HuH-7.5 (cell line): ENCODE measurements at regions not wholly inside any gene's neighbourhood (a gene's known extent, or its start where the extent isn't known, plus 50 kb on each side); places are given as distances from the start of the nearest gene placed in this dataset.

Experiments
- DNase-seq: peaks from one replicate; pipeline ENCODE4 v3.0.0; 2011; ENCODE audit warnings: low spot score

DNA sequence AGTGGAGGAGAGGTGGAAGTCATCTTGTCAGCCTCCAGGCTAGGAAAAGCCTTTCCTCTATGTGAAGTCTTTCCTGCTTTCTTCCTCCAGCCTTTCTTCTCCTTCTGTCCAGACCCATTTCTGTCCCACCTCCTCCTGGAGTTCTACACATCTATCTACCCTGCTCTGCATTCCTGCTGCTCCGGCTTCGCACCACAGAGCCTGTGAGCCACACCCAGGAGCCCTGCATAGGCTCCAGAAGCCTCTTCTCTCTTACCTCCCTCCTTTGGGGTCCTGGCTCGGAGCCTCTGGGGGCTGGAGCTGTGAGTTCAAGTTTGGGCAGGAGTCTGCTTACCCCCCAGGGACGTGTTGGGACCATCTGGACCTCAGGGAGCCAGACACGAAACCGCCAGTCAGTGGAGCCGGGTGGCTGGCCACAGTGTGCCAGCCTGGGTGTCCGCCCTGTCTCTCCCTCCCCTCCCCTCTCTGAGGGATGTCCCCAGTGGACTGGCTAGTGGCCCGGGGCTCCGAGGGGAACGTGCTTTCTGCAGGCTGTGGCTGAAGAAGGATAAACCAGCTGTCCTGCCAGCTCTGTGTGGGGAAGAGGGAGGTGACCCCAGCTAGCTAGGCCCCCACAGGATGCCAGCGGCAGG is 99.2 kb downstream of the VEGFA start:
- DNase-seq, result no peak

DNA sequence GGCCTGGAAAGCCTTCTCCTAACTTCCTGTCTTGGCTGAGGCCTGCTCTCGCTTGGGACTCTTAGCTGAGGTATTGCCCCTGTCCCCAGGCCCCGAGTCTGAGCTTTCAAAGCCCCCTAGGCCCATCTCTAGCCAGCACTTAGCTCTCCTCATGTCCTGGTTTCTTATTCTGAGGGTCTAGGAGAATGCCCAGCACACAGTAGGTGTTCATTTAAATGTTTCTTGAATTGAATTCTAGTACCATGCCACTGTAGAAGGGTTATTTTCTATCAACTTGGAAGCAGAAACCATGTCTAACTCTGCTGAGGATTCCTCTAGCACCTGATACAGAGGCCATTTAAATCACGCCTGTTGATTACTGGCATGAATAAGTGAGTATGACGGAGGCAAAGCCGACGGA is 98.5 kb downstream of the VEGFA start:
- no peak for DNase-seq

DNA sequence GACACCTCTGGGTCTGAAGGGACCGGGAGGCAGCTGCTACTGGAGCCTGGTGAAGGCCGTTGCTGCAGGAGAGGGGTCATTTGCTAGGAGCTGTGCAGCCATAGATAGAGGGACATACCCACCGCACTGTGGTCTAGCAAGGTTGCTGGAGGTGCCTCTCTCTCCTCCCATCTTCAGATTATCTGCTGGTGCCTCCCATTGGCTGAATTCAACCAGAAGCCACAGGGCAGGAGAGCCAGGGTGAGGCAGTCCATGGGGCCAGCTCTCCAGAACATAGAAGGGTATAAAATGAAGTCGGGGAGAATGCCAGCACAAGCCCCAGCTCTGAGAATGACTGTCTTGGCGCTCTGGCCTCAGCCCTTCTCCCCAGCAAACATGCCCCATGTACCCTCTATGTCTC is 98.0 kb downstream of the VEGFA start:
- DNase-seq, result no peak

DNA sequence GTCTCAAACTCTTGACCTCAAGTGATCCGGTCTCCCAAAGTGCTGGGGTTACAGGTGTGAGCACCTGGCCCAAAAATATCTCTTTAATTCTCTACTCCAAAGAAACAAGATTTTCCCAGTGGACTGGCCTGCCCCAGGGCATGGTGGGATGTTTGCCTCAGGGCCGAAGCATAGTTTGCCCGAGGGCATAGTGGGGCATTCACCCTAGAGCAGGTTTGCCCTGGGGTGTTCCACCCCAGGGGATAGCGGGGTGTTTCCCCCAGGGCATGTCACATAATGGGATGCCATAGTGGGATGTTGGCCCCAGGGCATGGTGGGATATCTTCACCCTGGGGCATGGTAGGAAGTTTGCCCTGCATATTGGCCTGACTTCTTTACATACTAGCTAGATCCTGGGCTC is 97.2 kb downstream of the VEGFA start:
- no peak for DNase-seq

DNA sequence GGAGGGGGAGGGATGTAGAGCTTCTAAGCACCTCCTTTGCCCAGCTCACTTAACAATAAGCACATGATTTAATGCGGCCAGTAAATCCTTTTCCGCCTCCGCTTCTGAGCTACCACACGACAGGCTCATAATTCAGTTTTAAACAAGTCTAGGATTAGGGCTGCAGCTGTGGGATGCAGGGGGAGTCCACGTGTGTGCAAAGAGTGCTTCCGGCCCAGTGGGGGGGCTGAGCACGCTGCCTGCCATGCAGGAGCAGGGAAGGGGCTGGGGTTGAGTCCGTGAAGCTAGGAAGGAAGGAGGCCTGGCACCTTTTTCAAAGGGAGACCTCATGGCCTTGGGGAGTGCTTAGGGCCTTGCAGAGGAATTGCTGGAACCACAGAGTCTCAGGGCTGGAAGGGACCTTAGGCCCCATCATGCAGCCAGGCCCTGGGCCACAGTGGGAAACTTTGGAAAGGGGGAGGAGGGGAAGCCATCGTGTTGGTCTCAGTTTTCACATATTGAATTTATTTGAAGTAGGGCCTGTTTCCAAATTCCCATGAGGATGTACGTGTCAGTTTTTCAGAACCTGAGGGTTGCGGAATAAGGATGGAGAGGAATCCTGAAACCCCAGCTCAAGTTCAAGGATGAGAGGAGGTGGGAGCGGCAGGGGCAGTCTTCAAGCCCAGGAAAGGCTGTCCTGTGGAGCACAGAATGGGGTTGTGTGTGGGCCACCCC is 96.1 kb downstream of the VEGFA start:
- DNase-seq, result no peak

DNA sequence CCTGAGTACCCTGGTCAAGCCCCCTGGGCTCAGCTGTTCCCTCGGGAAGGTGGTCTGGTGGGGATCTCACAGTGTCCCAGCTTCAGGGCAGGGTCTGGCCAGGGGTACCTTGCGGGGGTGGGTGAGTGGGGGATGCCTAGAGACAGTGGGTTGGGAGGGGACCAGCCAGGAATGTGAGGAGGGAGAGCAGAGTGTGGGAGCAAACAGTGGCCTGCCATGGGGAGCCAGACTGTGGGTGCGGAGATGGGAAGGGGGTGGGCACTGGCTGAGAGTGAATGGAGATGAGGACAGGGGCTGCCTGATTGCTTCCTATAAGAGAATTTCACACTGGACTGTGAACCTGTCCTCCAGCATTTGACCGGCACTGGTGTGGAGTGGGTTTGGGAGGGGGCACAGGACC is 95.1 kb downstream of the VEGFA start:
- DNase-seq, result no peak

DNA sequence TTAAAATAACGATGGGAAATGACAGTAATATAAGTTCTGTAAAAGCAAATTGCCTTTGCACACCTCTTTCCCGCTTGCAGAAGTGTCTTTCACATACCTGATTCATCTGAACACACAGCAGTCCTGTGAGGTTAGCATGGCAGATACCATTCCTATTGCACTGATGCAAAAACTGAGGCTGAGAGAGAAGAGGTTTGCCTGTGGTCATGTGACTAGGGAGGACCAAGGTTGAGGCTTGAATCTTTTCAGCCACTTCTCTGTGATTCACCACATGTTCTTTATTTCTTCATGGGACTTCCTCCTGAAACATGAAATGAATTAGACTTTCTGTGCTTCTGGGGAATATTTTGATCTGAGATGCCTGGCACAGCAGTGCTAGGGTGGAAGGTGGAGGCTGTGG is 92.9 kb downstream of the VEGFA start:
- no peak for DNase-seq

DNA sequence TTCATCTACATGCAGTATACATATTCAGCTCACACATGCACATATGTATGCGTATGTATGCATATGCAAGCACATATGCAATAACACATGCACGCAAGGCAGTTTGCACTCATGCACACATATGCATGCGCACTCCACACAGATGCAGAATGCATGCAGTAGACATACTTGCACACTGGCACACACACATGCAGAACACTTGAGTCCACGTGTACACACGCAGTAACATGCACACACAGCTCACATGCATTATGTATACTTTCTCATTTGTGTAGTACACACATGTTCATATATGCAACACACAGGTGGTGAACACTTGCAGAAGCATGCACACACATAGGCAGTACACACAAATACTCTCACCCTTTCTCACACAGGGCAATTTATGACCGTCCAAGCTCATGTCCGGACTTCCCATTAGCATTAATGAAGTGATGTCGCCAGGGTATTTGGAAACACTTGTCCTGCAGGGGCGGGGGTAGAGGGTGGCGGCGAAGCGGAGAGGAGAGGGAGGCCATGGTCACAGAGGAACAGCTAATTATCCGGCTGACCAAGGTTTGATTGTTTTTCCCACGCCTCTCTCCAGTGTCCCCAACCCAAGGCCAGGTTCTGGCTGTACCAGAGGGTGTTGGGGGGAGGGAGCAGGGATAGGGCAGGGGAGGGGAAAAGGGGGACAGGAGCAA is 91.3 kb downstream of the VEGFA start:
- no peak for DNase-seq

DNA sequence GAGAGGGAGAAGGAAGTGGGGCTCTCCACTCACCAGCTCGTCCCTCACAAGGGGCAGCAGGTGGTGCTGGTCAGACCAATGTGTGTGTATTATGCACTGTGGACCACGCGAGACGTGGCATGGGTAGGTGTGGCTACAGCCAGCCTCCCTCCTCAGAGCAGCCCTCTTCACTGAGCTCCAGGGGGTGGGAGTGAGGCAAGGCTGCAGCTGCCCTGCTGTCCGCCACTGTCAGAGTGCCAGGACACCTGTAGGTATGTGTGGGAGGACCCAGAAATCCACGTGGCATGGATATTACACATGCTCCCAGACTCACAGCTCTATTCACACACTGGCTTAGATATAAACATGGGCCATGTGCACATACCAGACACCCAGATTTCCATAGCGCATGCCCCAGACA is 90.3 kb downstream of the VEGFA start:
- no peak for DNase-seq

DNA sequence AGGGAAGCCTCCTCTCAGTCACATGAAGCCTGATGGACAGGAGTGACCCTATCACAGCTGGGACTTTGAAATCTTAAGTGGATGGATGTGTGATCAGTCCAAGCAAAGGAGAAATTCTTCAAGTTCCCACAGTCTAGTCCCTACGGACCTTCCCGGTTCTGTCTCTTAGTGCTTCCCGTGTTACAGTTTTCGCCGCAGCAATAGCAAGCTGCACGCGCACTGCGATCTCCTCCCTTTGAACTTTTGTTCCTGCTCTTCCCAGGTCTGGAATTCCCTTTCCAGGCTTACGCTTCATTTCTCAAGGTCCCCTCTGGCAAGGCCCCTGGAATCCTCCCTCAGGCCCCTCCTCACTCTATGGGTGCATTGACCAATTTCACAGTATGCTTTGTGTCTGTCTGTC is 89.2 kb downstream of the VEGFA start:
- DNase-seq, result no peak

DNA sequence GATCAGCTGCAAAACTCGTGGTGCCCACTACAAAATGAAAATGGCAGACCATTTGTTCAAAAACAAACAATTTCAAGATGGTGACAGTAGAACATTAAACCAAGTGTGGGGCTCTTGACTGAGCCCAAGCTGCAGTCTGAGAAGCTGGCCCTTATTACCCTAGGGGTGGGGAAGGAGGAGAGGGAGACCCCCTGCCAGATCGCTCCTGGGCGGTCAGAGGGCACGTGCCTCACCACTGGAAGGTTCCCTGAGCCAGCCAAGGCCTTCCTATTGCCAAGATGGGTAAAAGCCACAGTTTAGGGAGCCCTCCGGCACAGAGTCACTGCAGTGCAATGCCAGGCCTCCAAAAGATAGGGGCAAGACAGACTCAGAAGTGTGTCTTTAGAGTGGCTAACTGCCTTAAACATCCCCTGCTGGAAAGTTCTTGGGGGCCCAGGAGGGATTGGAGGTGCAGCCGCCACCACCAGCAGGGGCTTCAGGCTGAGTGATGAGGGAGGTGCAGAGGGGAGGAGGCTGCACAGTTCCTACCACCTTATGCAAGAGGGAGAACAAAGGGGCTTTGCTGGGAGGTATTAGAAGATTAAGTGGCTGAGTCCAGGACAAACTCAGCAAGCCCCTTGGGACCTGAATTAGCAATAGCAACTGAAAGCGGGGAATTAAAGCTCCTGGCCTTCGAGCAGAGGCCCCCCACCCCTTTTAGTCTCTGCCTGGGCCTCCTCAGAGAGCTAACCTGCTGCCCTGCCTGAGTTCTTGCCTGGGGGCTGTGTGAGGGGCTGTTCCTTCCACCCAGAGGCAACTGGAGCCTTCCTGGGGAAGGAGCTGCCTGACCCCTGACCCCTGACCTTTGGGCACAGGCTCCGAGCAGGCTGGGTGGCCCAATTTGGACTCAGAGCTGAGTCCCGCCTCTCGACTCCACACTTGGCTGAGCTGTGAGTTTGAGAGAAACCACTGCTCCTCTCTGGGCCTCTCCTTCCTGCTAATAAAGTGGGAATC is 88.4 kb downstream of the VEGFA start:
- DNase-seq, result no peak

DNA sequence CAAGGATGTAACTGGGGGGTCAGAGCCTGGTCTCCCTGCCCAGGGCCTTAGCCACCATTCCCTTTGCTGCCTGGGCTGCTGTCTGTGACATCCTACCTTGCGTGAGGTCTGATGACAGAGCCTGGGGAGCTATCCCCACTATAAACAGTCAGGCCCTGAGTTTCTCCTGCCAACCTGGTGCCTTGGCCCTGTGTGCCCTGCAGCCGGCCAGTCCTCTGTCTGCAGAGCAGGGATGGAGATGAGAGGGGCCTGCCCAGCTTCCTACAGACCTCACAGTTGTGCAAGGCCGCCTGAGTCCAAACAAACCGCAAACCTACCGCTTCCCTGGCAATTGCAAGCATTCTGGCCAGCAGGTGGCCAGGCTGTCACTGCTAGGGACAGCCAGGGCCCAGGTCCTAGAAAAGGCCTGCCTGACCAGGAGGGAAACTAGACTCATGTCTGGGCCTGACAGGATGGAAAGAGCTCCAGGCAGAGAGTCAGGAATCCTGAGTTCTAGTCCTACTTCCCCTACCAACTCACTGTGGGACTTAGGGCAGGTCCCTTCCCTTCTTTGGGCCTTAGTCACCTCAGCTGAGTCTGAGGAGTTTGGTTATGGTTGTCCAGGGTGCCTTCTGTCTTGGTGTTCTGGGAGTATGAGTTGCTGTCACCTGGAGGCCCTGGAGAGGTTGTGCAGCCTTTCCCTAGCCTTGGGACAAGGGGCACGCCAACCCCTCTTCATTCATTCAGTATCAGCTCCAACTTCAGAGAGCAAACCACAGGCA is 86.2 kb downstream of the VEGFA start:
- DNase-seq, result peak; percentile 74

DNA sequence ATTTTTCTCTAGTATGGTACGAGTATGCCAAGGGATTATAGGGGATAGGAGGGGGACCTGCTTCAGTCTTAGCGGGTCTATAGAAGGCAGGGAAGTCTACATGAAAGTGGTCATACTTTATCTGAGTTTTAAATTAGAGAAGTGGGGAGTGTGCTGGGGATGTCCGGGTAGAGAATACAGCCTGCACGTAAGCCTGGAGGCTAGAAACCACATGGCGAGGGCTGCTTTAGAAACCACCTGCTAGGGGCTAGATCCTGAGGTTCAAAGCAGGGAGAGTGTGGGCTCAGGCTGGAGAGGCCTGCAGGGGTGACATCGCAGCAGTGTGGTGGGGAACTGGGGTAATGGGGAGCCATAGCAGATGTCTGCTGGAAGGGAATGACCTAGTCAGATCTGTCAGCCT is 85.2 kb downstream of the VEGFA start:
- no peak for DNase-seq

DNA sequence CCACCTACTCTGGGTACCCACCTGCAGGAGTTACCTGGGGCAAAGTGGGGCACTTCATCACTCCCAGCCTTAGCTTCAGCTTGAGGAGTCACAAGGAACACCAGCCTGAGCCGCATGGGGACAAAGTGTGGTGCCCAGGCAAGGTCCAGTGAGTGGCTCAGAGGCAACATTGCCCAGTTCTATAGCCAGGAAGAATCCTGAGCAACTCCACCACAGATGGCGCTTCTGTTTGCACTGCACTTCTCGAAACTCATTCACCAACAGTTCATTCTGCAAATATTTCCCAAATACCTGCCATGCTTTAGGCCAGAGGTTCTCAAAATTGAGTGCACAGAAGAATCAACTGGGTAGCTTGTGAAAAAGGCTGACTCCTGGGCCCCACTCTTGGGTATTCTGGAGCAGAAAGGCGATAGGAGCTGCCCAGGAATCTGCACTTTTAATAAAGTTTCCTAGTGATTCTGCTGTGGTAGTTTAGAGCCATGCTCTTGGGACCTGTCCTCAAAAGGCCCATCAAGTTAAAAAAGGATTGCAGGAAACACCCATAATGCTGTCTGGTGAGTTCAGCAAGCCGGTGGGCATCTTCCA is 83.1 kb downstream of the VEGFA start:
- DNase-seq, result no peak

DNA sequence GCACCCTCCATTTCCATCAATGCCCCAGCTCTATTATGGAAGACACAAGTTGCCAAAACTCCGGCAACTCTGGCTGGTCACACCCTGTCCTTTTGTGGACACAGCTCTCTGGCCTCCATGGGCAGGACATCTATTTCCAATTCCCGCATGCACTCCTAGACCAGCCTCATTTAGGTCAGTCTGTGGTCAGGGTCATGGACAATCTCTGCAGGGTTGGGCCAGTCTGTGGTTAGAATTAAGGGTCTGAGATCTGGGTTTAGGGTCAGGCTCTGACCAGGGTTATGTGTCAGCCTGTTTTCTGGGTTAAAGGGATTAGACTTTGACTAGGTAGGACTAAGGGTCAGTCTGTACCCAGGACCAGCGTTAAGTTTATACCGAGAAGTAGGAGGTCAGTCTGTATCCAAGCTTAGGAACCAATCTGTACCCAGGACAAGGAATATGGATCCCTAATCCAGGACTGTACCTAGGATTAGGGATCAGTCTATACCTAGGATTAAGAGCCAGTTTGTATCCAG is 82.4 kb downstream of the VEGFA start:
- DNase-seq, result no peak

DNA sequence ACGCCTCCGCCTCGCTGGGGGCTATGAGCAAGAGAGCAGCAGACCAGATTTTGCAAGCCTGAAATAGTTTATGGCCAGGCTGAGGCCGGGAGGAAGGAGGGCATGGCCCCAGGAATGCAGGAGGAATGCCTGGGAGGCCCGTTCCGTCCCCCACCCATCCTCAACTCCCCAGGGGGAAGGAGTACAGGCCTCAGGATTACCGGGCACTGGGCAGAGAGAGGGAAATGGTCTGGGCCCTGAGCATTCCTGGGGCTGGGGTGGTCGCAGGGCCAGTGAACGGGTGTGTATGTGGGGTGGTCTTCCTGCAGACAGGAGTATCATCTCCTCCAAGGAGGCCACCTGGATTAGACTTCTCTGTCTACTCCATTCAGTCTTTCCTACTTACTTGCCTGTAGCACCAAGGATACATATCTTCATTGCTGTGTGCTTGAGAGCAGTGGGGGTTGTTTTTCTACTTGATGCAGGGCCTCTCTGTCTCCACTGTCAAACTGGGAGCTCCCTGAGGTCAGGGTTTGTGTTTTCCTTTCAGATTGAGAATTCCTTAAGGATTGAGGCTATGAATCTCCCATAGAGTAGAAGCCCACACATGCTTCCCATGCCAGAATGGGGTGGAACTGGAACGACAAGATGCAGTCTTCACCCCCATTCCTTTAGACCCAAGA is 81.3 kb downstream of the VEGFA start:
- no peak for DNase-seq

DNA sequence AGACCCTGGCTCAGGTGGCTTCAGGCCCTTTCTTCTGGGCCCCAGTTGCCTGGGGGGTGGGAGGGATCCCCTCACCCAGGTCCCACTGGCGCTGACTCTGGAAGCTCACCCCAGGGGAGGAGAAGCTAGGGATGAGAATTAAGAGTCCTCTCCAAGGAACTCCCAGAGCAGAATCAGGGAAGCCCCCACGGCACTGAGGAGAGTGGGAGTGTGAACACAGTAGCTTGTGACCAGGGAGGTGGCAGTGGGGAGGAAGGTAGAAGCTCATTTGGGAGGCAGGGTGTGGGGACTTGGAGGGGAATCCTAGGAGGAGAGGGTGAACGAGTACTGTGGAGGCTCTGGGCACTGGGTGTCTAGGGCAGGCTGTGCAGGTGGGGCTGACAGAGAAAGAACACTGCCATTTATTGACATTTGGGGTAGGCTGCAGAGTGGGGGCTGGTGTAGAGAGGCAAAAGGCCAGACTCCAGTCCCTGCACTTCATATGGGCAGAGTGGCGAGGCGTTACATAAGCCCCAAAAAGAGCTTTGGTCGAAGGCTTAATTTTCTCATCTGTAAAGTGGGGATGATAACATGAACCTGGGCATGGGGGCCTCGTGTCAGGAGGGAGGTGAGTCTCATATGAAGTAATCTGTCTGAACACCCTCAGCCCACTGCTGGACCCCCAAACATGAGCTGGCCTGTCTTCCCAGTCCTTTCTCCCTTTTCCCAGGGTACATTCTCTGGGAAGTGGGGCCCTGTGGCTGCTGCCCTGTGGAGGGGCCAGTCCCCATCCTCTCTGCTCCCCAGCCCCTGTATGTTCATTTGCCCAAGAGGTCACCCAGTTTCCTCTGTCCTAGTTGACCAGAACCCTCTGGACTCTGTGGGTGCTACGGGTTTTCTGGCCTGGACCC is 80.5 kb downstream of the VEGFA start:
- no peak for DNase-seq

DNA sequence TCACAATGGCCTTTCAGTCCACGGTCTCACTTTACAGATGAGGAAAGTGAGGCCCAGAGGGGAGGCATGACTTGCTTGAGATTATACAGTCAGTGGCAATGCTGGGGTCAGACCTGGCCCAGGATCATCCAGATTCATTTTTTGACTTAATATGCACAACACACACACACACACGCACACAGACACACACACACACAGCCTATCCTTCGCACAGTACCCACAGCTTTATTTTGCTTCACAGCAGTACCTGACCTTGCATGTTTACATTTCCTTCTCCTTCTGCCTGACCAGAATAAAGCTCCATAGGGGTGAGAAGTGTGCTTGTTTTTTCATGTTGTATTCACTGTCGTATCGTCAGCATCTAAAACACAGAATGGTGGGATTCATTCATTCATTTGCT is 79.8 kb downstream of the VEGFA start:
- DNase-seq, result no peak

DNA sequence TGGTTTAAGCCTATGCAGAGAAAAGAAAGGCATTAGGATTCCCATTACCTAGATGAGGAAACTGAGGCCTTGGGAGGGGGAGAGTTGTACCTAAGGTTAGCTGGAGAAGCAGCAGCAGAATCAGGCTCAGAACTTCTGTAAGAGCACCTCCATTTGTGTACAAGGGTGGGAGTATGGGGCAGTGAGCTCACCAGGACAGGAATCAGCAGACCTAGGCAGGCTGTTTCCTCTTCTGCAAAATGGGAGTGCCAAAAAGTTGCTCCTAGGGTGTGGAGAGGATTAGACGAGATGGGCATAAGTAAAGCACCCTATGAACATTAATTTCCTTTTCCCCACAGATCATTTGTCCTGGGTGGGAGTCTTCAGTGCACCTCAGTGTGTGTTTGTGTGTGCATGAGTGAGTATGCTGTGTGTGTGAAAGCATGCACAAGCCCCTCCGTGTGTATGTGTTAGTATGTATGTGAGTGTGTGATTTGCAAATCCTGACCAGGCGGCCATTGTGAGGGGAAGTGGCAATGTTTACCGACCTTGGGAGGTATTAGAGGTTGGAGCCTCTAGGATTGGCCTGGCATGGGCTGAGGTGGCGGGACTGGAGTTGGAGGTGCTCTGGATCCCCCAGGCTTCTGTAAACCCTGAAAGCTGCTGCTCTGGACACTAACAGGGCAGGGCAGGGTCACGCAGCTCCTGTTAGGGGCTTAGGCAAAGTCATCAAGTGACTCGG is 78.8 kb downstream of the VEGFA start:
- no peak for DNase-seq
